ENCODE measurements at regions not wholly inside any gene's neighbourhood (a gene's known extent, or its start where the extent isn't known, plus 50 kb on each side); places are given as distances from the start of the nearest gene placed in this dataset.

GRCh38 chr7:157467496-157468212, 130.8 kb downstream of the DNAJB6 start:
- Histone ChIP-seq H3K4me3 (ENCODE audit: insufficient read depth, low read length, poor library complexity, severe bottlenecking) (no peak overlapping the region), H3K9me2 (replicated peaks; ENCODE audit: insufficient read depth, low read length) (no peaks in the 10 kb centered on the region), H3K36me3 (ENCODE audit: low read length) (no peaks in the 10 kb centered on the region), H3K9ac (ENCODE audit: low read length) (no peak overlapping the region), H3K79me2 (ENCODE audit: insufficient read depth, low read length) (no peaks in the 10 kb centered on the region), H3K27me3 (ENCODE audit: low read length) (no peaks in the 10 kb centered on the region), H2AFZ (ENCODE audit: low read depth, low read length, severe bottlenecking) (no peak overlapping the region), H3K9me3 (ENCODE audit: insufficient read depth, low read length) (peaks cover 2% of the 10 kb centered on the region; the same call in 1 of the 2 replicates), H4K20me1 (ENCODE audit: low read depth, low read length) (no peaks in the 10 kb centered on the region), H3F3A (ENCODE audit: insufficient read depth) (no peaks in the 10 kb centered on the region), H3K27ac (ENCODE audit: low read depth, low read length) (no peak overlapping the region), H3K4me2 (ENCODE audit: low read depth, low read length, poor library complexity, severe bottlenecking) (no peak overlapping the region)
- TF ChIP-seq CTCF (IDR thresholded peaks at IDR 0.05; ENCODE audit: insufficient read depth, low read length, poor library complexity, severe bottlenecking) (no peak), EZH2phosphoT487 (conservative IDR thresholded peaks at IDR 0.05; ENCODE audit: low read length) (no peak)

- no peaks in the 10 kb centered on the region for H4K20me1 ChIP-seq (ENCODE audit: low read depth, low read length)
- H3K9ac ChIP-seq (ENCODE audit: low read length), result no peak overlapping the region
- H3K4me3 ChIP-seq (ENCODE audit: insufficient read depth, low read length, poor library complexity, severe bottlenecking), result no peak overlapping the region
- H3K4me2 ChIP-seq (ENCODE audit: low read depth, low read length, poor library complexity, severe bottlenecking), result no peak overlapping the region
- H3K27me3 ChIP-seq (ENCODE audit: low read length), result no peaks in the 10 kb centered on the region
- no peaks in the 10 kb centered on the region; the same call in 1 of the 2 replicates for H3K36me3 ChIP-seq (ENCODE audit: low read length)
- H2AFZ ChIP-seq (ENCODE audit: low read depth, low read length, severe bottlenecking), result no peak overlapping the region
- no peaks in the 10 kb centered on the region for H3F3A ChIP-seq (ENCODE audit: insufficient read depth)
- H3K79me2 ChIP-seq (ENCODE audit: insufficient read depth, low read length), result no peaks in the 10 kb centered on the region
- H3K9me3 ChIP-seq (ENCODE audit: insufficient read depth, low read length), result peaks cover 10% of the 10 kb centered on the region; the same call in 1 of the 2 replicates
- TF ChIP-seq EZH2phosphoT487 (conservative IDR thresholded peaks at IDR 0.05; ENCODE audit: low read length) (no peak), CTCF (IDR thresholded peaks at IDR 0.05; ENCODE audit: insufficient read depth, low read length, poor library complexity, severe bottlenecking) (no peak)
- H3K27ac ChIP-seq (ENCODE audit: low read depth, low read length), result no peak overlapping the region
- no peaks in the 10 kb centered on the region for H3K9me2 ChIP-seq (replicated peaks; ENCODE audit: insufficient read depth, low read length)
Observed at GRCh38 chr7:157468221-157469111, 131.7 kb downstream of the DNAJB6 start.

- Histone ChIP-seq H3K9me3 (ENCODE audit: insufficient read depth, low read length) (peaks cover 12% of the 10 kb centered on the region; the same call in 1 of the 2 replicates), H3K9ac (ENCODE audit: low read length) (no peak overlapping the region), H3K27ac (ENCODE audit: low read depth, low read length) (no peak overlapping the region), H4K20me1 (ENCODE audit: low read depth, low read length) (no peaks in the 10 kb centered on the region), H3F3A (ENCODE audit: insufficient read depth) (no peaks in the 10 kb centered on the region), H3K4me2 (ENCODE audit: low read depth, low read length, poor library complexity, severe bottlenecking) (no peak overlapping the region), H2AFZ (ENCODE audit: low read depth, low read length, severe bottlenecking) (no peak overlapping the region), H3K36me3 (ENCODE audit: low read length) (no peaks in the 10 kb centered on the region; the same call in 1 of the 2 replicates), H3K79me2 (ENCODE audit: insufficient read depth, low read length) (no peaks in the 10 kb centered on the region), H3K4me3 (ENCODE audit: insufficient read depth, low read length, poor library complexity, severe bottlenecking) (no peak overlapping the region), H3K27me3 (ENCODE audit: low read length) (no peaks in the 10 kb centered on the region), H3K9me2 (replicated peaks; ENCODE audit: insufficient read depth, low read length) (no peaks in the 10 kb centered on the region)
- TF ChIP-seq EZH2phosphoT487 (conservative IDR thresholded peaks at IDR 0.05; ENCODE audit: low read length), result no peak
- TF ChIP-seq CTCF (IDR thresholded peaks at IDR 0.05; ENCODE audit: insufficient read depth, low read length, poor library complexity, severe bottlenecking), result no peak
Observed at GRCh38 chr7:157469181-157470016, 132.6 kb downstream of the DNAJB6 start.

Measured in SU-DHL-6 (cell line).